Stomach (tissue), 4 donors: ENCODE measurements at regions not wholly inside any gene's neighbourhood (a gene's known extent, or its start where the extent isn't known, plus 50 kb on each side); places are given as distances from the start of the nearest gene placed in this dataset.

Source experiments
- EP300 ChIP-seq: sonication (generic); formaldehyde crosslinking; IDR thresholded peaks from one replicate; pipeline ENCODE4 v1.6.1; 2017; ENCODE audit warnings: antibody characterized with exemption
- POLR2A ChIP-seq, 4 donors: fragments of 450-650 bp; IDR thresholded peaks; one replicate each; pipeline ENCODE4 v1.6.1; 2016; ENCODE audit warnings: antibody characterized with exemption in 4 of 4, control low read depth in 2 of 4, mild to moderate bottlenecking in 1 of 4, moderate library complexity in 1 of 4
- POLR2AphosphoS5 ChIP-seq, 3 donors: sonication (generic); formaldehyde crosslinking; IDR thresholded peaks; one replicate each; pipeline ENCODE4 v1.6.1; 2016; ENCODE audit warnings: antibody characterized with exemption in 3 of 3
- TF ChIP-seq, protein P1 (sequence below), 7 experiments: fragments of 450-650 bp in 4 of 7; fragments of 200-600 bp in 3 of 7; sonication (generic) in 3 of 7; IDR thresholded peaks; one replicate each; pipeline ENCODE4 v1.5.1; 2016 to 2019; ENCODE audit warnings: antibody characterized with exemption in 7 of 7, control low read depth in 2 of 7, mild to moderate bottlenecking in 1 of 7

- TF ChIP-seq EP300 (no peak), POLR2AphosphoS5 (IDR thresholded peaks at IDR 0.05) (no peak), POLR2A (IDR thresholded peaks at IDR 0.05) (no peak)
- TF ChIP-seq, protein P1, sequence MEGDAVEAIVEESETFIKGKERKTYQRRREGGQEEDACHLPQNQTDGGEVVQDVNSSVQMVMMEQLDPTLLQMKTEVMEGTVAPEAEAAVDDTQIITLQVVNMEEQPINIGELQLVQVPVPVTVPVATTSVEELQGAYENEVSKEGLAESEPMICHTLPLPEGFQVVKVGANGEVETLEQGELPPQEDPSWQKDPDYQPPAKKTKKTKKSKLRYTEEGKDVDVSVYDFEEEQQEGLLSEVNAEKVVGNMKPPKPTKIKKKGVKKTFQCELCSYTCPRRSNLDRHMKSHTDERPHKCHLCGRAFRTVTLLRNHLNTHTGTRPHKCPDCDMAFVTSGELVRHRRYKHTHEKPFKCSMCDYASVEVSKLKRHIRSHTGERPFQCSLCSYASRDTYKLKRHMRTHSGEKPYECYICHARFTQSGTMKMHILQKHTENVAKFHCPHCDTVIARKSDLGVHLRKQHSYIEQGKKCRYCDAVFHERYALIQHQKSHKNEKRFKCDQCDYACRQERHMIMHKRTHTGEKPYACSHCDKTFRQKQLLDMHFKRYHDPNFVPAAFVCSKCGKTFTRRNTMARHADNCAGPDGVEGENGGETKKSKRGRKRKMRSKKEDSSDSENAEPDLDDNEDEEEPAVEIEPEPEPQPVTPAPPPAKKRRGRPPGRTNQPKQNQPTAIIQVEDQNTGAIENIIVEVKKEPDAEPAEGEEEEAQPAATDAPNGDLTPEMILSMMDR (IDR thresholded peaks at IDR 0.05) = no peak
These were observed 87.3 kb upstream of the NUDT4 start for GRCh38 chr12:93290391-93290790.
